ENCODE measurements at regions not wholly inside any gene's neighbourhood (a gene's known extent, or its start where the extent isn't known, plus 50 kb on each side); places are given as distances from the start of the nearest gene placed in this dataset.

DNA sequence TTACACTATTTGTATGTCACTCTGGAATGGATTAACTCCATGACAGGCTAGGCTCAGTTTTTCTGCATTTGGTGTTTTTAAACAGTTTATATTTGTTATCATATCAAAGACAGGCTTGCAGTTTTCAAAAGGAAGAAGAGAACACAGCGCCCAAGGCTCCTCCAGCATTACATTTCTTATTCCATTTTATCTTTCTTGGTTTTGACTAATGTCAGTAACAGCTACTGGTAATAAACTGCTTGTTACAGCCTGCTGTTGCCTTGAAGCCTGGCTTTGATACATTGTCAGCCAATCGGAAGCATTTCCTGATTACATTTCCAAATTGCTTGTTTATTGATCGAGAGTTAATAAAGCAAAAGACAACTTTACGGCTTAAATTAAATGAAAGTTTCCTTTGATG is 166.0 kb upstream of the MDFIC start:
- no peak for DNase-seq (ENCODE audit: low read depth in 2 of 2)

DNA sequence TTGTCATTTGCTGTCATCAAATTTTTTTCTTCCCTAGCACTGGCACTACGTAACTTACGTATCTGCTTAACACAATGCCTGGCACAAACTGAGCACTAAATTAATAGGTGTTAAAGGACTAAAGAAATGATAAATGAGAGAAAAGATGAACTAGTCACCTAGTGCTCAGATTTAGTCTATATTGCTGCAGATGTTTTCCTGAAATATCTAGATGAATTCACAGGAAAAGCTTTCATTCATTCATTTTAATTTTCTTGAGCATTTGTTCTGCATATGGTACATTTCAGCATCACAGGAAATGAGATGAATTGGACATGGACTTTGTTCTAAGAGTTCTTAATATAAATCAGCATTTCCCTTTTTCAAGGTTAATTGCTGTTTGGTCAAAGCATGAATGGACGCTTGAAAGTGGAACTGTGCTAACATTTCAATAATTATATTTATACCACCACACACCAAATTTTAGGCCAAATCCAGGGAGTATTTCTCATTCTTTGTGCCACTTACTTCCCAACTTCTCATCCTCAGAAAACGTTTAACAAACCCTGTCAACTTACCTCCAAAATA is 163.2 kb upstream of the MDFIC start:
- no peak for DNase-seq (ENCODE audit: low read depth in 2 of 2)

DNA sequence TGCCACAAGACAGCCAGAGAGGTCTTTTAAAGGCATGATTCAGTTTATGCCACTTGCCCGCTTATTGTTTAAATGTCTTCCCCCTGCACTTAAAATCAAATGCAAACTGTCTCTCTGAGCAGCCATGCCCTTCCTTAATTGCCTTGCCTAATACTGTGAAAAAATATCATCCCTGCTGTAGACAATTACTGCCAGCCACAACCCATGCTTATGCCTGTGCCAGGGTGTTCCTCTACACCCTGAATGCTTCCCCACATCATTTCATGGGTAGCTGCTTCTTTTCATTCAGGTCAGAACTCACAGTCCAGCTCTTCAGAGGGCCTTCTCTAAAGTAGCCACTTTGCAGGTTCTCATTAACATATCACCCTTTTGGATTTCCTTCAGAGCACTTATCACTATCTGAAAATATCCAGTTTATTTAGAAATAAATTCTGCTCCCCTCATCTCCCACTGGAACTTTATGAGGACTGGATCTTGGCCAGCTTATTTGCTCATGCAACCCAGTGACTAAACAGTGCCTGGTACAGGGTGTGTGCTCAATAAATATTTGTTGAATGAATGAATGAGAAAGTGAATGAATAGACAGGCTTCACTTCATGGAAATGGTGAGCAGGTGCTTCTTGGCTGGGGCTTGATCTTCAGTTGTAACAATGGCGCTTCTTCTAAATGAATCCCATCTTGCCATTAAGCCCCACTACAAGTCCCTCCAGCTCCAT is 162.4 kb upstream of the MDFIC start:
- no peak for DNase-seq (ENCODE audit: low read depth in 2 of 2)

DNA sequence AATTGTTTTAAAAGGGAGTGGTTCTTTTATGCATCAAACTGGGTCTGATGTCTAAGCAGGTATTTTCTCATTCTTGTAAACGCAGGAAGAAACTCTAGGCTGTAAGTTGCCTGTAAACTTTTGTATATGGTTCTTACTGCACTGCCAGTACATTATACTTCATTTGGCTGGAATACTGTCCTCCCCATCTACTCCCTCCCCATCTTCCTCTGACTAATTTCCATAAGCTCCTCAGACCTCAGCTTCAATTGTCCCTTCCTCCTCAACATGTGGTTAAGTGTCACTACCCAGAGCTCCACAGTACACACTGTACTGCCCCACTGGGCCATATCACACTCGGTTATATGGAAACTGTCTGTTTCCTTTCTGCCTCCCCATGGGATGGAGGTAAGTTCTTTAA is 161.4 kb upstream of the MDFIC start:
- DNase-seq (ENCODE audit: low read depth in 2 of 2), result no peak

DNA sequence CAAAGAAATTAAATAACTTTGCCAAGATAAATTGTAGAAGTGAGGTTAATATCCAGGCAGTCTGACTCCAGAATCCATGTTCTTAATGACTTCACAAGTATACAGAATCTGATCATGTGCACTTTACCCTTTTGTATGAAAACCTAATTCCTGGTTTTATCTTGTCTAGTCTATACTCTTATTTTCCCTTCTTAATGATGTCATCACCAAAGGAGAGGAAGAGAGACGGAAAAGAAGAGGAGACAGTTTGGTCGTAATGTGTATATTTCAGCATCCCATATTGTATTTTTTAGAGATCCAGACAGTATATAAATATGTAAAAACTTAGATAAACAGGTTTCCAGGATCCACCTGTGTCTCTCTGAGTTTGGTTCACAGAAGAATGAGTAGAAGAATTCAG is 159.9 kb upstream of the MDFIC start:
- no peak for DNase-seq (ENCODE audit: low read depth in 2 of 2)

DNA sequence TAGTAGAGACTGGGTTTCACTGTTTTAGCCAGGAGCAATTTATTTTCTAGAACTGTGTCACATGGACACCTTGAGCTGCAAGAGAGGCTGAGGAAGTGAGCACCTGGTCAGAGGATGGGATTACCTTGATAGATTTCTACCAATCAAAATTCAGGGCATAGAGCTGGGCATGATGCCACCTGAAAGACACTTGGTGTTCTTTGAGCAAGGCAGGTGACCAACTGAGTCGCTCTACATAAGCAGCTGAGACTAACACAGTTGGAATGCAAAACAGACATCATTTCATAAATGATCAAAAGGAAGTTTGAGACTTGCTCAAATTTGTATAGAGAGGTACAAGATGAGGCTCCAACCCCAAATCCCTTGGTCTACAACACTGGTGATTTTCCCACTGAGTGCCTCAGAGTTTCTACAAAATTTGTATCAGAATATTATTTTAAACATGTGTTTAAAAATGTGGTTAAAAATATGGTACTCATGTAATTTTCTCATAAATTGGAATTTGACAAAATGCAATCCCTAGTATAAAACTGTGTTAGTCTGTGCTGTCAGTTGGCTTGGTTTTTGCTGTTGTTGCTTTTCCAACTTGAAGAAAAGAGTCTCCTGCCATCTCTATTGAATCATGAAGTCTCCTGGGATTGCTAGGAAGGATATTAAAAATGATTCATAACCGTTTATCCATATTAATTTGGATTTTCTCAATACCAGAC is 156.4 kb upstream of the MDFIC start:
- DNase-seq (ENCODE audit: low read depth in 2 of 2), result no peak

DNA sequence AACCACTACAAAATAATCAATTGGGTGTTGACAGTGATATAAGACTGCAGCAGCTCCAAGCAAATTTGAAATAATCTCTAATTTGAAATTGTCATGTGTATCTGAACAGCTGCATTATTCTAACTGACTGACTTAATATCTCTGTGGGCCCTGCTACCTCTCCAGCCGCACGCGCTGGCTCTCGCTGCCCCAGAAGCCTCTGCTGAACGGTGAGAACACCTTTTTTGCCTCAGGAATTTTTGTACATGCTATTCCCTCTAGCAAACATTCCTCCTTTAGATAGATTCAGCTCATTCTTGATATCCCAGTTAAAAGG is 155.9 kb upstream of the MDFIC start:
- DNase-seq (ENCODE audit: low read depth in 2 of 2), result no peak

DNA sequence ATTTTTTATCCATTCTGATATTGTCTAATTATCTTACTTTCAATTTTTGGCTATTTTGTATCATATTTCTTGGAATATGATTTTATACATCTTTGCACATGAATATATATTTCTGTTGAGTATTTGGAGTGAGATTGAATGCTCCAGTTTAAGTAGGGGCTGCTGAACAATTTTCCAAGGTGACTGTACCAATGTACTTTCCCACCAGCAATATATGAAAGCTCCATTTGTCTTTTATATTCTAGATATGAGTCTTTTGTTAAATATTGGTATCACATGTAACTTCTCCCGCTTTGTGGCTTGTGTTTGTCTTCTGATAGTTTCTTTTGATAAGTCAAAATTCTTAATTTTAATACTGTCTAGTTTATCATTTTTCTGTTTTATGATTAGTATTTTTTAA is 144.6 kb upstream of the MDFIC start:
- DNase-seq (ENCODE audit: low read depth in 2 of 2), result no peak

DNA sequence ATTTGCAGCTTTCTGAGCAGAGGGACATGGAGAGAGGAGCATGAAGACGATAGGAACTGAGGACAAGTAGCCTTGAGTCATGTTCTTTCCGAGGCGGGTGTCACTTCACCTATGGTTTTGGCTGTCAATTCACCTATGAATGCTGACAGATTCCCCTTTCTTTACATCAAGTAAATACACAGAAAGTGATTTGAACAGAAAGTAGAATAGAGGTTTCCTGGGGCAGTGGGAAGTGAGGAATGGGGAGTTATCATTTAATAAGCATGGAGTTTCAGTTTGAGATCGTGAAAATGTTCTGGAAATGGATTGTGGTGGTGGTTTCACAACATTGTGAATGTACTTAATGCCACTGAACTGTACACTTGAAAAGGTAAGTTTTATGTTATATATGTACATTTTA is 138.4 kb upstream of the MDFIC start:
- no peak for DNase-seq (ENCODE audit: low read depth in 2 of 2)

DNA sequence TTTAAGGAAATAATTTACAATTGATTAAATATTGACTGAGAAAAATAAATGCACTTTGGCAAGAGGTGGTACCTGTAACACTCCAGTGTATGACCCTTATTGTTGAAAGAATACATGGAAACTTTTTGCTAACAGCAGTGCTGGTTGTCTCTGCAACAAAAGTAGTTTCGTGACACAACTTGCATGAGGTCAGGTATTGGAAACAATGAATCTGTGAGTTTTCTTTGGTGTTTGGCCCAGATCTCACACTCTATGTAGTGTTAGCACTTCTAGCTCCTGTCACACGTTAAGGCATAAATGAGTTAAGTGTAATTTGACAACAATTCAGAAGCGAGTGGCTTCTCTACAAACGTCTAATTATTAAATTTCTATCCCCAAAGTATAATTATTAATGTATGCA is 137.7 kb upstream of the MDFIC start:
- no peak for DNase-seq (ENCODE audit: low read depth in 2 of 2)

DNA sequence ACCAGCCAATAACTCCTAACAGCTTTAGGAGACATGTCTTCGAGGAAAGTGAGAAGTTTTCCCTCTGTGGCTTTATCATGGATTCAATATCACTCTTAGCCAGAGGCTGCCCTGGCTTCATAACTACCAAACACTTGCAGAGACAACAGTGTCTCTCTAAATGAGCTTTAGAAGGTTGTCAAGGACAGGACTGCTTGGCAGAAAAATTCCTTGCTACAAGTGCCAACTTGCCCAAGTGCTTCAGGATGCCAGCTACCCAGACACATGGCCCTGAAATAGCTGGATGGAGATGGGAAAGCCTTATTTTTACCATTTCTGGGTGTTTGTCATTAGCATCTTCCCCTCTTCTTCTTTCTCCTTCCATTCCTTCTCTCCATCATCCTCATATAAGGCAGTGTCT is 137.1 kb upstream of the MDFIC start:
- DNase-seq (ENCODE audit: low read depth in 2 of 2), result no peak

DNA sequence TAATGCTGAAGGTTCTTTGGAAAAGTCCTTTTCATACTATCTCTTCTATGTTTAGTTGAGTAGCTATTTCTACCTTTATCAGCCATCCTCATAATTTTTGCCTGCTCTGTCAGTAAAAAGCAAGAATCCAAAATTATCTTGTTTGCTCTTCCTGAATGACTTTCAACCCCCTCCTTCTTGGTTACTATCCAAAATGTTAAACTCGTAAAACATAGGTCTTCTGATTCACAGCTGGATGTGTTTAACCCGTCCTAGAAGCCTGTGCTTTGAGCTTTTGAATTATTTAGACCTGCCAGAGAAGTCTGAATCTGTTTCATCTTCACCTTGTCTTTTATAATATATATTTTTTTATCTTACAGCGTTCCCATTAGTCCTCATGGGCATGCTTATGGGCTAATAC is 136.4 kb upstream of the MDFIC start:
- DNase-seq (ENCODE audit: low read depth in 2 of 2), result no peak

DNA sequence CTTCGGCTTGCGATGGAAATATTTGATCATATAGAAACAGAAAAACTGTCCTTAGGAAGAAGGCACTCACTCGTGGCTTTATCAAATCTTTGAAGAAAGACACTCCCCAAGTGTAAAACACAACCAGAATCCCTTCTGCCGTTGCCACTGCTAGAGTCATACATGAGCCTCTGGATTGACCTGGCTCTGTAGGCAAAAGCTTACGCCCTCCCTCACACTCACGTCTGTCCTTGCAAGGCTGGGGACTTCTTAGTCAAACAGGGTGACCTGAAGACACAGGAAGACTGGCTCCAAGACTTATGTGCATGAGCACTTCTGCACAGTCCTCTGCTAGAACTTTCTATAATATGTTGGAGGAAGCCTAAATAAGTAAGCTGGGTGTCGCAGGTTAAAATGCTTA is 135.4 kb upstream of the MDFIC start:
- DNase-seq (ENCODE audit: low read depth in 2 of 2), result no peak

DNA sequence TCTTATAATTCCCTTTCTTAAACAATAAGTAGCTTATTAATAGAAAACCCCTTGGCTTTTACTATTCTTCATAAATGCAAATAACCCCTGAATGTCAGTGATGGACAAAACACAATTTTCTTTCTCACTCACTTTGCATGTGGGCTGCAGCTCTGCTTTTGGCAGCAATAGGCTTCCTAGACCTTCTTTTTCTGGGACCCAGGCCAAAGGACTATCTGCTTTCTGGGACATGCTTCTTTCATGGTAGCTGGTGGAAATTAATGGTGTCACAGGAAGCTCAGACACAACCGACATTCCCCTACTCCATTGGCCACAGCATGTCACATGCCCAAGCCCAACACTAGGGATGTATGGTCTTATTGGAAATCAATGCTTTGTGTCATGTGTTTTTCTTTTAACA is 134.3 kb upstream of the MDFIC start:
- DNase-seq (ENCODE audit: low read depth in 2 of 2), result no peak

DNA sequence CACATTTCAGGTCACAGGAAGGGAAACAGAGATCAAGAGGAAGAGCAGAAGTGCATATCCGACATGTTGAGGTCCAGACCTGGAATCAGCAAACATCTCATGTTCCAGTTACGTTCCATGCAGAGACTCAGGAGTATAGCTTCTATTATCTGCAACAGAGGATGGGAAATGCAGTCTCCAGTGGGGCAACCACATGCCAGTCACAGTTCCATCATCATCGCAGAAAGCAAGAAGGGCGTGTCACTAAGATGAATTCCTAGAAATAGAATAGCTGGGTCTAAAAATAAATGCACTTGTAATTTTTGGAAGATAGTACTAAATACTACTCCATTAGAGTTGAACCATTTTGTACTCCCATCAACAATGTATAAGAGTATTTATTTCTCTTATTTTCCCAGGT is 133.2 kb upstream of the MDFIC start:
- no peak for DNase-seq (ENCODE audit: low read depth in 2 of 2)

DNA sequence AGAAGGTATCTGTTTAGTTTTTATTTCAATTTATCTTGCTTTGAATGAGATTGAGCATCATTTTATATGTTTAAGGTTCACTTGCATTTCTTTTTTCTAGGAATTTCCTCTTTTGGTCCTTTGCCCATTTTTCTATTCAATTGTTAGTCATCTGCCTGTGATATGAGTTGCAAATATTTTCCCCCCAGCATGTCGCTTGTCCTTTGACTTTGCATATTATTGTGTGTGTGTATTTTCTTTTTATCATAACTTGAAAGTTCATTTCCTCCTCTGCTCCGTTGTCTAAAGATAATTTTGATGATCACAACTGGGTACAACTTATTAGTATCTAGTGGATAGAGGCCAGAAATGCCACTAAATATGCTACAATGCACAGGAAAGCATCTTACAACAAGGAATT is 132.7 kb upstream of the MDFIC start:
- no peak for DNase-seq (ENCODE audit: low read depth in 2 of 2)

DNA sequence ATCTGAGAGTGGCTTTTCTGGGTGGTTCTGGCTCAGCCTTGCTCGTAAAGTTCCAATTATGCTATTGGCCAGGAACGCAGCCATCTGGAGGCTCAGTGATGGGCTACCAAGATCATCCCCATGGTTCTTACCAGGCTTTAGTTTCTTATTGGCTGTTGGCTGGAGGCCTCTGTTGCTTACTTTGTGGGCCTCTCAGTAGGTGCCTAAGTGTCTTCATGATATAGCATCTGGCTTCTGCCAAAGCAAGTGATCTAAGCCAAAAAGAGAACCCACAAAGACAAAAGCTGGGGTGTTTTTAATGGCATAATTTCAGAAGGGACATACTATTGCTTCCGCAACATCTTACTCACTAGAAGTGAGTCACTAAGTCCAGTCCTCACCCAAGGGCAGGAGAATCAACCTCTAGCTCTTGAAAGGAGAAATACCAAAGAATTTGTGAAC is 132.0 kb upstream of the MDFIC start:
- no peak for DNase-seq (ENCODE audit: low read depth in 2 of 2)

DNA sequence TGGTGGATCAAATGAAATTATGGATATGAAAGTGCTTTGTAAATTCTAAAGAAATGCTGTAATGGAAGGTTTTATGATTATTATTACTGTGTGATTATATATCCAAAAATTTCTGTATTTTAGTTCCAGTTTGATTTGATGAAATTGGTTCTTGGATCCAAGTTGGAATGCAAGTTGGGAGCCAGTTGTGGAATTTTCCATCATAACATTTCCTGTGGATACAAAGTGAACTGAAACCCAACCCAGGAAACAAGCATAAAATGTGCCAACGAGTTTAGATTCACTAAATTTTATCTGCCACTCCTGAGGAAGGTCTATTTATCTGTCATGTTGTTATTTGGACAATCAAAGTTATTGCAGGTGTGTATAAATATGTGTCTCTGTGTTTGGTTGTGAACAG is 131.4 kb upstream of the MDFIC start:
- no peak for DNase-seq (ENCODE audit: low read depth in 2 of 2)

DNA sequence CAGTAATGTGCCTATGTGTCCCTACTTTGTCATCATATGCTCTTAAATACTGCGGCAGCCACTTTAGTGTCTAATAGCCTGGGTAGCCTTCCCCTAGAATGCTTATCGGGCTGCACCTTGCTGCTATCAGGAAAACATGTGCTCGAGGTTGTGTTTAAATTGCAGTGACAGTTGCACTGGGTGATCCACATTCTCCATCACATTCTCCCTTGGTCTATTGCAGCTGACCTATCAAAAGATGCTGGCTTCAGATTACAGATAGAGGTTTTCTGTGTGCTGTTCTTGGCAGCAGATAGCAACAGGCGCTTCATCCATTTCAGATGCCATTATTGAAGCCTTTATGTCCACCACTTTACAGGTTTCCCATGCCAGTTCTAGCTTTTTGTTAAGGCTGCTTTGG is 130.1 kb upstream of the MDFIC start:
- no peak for DNase-seq (ENCODE audit: low read depth in 2 of 2)

DNA sequence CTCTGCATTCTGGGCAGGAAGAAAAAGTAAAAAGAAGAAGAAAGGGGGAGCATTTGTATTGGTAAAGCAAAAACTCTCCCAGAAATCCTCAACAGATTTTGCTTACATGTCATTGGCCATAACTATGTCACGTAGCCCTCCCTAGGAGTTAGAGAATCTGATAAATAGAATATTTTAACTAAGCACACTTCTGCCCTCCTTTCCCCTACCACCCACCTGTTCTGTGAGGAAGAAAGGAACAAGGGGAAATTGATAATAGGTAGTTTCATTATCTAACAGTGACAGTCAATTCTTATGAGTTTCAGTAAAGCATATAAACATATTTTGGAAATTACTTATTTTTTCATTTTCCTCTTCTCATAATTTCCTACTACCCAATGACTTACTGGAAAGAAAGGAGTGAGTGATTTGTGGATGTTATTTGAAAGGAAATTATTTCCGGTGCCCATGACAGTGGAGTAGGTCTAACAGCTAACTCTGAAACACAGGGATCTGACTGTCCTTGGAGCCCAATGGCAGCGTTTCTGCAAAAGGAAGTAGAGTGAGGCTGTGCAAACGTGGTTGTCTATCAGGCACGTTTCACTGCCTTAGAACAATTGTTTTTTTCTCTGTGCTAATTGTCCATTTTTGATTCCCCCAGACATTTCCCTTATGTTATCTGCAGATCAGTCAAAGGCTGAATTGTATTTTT is 128.6 kb upstream of the MDFIC start:
- no peak for DNase-seq (ENCODE audit: low read depth in 2 of 2)

DNA sequence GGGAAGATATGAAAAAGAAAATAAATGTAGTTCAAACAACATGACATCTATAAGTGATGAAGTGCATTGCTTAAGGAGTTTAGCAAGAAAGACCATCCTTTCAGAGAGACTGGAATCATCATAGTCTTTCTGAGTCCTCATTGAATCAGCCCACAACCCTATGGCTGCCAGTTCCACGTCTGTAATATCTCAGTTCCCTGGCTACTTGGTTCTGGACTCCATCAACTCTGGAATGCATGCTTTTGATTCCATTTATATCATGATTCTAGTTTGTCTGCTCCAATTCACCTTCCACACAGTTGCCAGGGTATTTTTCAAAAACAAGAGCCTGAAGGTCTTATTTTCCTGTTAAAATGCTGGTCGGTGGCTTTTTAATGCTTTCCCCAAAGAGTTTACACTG is 126.4 kb upstream of the MDFIC start:
- DNase-seq (ENCODE audit: low read depth in 2 of 2), result no peak

DNA sequence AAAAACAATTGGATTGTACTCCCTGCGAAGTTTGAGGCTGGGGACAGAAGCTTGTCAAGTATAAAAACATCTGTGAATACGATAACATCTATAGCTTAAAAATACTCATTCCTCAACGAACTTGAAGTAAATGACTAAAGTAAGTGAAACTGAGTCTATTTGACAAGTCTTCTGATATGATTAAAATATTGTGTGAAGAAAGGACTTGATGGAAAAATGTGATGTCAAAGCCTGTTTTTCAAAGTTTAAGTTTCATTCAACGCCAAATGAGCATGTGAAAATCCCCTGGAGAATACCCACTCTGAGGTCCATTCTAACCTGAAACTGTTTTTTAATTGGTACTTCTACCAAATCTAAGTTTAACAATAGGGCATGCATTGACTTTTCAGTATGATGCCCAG is 122.3 kb upstream of the MDFIC start:
- DNase-seq (ENCODE audit: low read depth in 2 of 2), result no peak

DNA sequence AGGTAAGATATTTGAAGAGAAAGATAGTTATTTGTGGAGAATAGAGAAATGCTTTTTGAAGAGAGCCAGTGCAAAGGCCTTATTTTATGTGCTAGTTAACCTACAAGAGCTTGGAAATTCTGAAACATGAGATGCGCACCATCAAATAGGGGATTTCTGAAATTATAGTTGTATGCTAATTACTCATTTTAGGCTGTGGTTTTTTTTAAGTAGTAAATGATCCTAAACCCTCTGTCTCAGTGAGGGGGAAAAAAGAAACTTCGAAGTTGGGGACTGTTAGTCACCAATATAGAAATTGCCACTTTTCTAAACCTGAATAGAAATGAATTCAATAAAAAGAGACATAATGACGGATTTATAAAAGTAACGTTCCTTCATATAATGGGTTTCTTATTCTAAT is 119.3 kb upstream of the MDFIC start:
- no peak for DNase-seq (ENCODE audit: low read depth in 2 of 2)
